HG02610 (cell line): ENCODE measurements at regions not wholly inside any gene's neighbourhood (a gene's known extent, or its start where the extent isn't known, plus 50 kb on each side); places are given as distances from the start of the nearest gene placed in this dataset.
A peak's percentile ranks its signal among the peaks of the same experiment; 100 is the strongest.

Experiments used
- ATAC-seq: cut with Tn5 transposase; IDR thresholded peaks from one replicate; pipeline ENCODE4 v1.9.1; 2021; ENCODE audit warnings: mild to moderate bottlenecking, moderate library complexity; ENCODE audit not compliant: unreplicated experiment

GRCh38 chr1:184141361-184141880 is 89.9 kb downstream of the TSEN15 start:
- ATAC-seq: no peak

- ATAC-seq: no peak
Measured at GRCh38 chr1:184143449-184143848, 91.9 kb downstream of the TSEN15 start.

- no peak for ATAC-seq
Measured at GRCh38 chr1:184145083-184145482, 93.6 kb downstream of the TSEN15 start.

GRCh38 chr1:184146202-184146601 is 94.7 kb downstream of the TSEN15 start:
- ATAC-seq: no peak

- ATAC-seq: no peak
Measured at GRCh38 chr1:184150776-184151531, 99.4 kb downstream of the TSEN15 start.

GRCh38 chr1:184152434-184152898 is 100.9 kb downstream of the TSEN15 start:
- ATAC-seq: no peak

- ATAC-seq: no peak
Measured at GRCh38 chr1:184152974-184153373, 101.4 kb downstream of the TSEN15 start.

GRCh38 chr1:184153731-184154130 is 102.2 kb downstream of the TSEN15 start:
- ATAC-seq: no peak

- no peak for ATAC-seq
Measured at GRCh38 chr1:184156521-184157393, 105.2 kb downstream of the TSEN15 start.

- no peak for ATAC-seq
Measured at GRCh38 chr1:184157394-184157742, 105.8 kb downstream of the TSEN15 start.

- no peak for ATAC-seq
Measured at GRCh38 chr1:184158896-184159681, 107.6 kb downstream of the TSEN15 start.

GRCh38 chr1:184160236-184160635 is 108.7 kb downstream of the TSEN15 start:
- ATAC-seq: peak; percentile 64

GRCh38 chr1:184161071-184161698 is 109.7 kb downstream of the TSEN15 start:
- ATAC-seq: no peak

- ATAC-seq: no peak
Measured at GRCh38 chr1:184162281-184162680, 110.8 kb downstream of the TSEN15 start.

GRCh38 chr1:184163674-184164465 is 112.3 kb downstream of the TSEN15 start:
- ATAC-seq: peak; percentile 83

- ATAC-seq: no peak
Measured at GRCh38 chr1:184164536-184164935, 113.0 kb downstream of the TSEN15 start.

GRCh38 chr1:184166485-184166884 is 115.0 kb downstream of the TSEN15 start:
- ATAC-seq: no peak

- ATAC-seq: no peak
Measured at GRCh38 chr1:184167352-184167751, 115.8 kb downstream of the TSEN15 start.

- no peak for ATAC-seq
Measured at GRCh38 chr1:184170719-184171118, 119.2 kb downstream of the TSEN15 start.

- no peak for ATAC-seq
Measured at GRCh38 chr1:184176058-184176457, 124.5 kb downstream of the TSEN15 start.
